ENCODE measurements at regions not wholly inside any gene's neighbourhood (a gene's known extent, or its start where the extent isn't known, plus 50 kb on each side); places are given as distances from the start of the nearest gene placed in this dataset.

- Histone ChIP-seq H3K27ac (replicated peaks) (no peak overlapping the region), H3K27me3 (ENCODE audit: insufficient read depth, poor library complexity, severe bottlenecking) (no peaks in the 10 kb centered on the region), H3K4me3 (replicated peaks; ENCODE audit: insufficient read depth, low read length) (no peak overlapping the region)
- DNase-seq (ENCODE audit: low read depth in 1 of 2, low spot score in 1 of 2), result no peak
- TF ChIP-seq CTCF (IDR thresholded peaks at IDR 0.05; ENCODE audit: insufficient read depth, low read length) (no peak), GABPA (IDR thresholded peaks at IDR 0.05; ENCODE audit: low read depth) (no peak), REST (IDR thresholded peaks at IDR 0.05; ENCODE audit: insufficient replicate concordance, low read depth) (no peak), SPI1 (IDR thresholded peaks at IDR 0.05; ENCODE audit: borderline replicate concordance, low read depth) (no peak), POLR2AphosphoS5 (IDR thresholded peaks at IDR 0.05; ENCODE audit: low read depth) (no peak)
Measured at GRCh38 chr22:22141031-22141430, 103.6 kb upstream of the VPREB1 start.

GRCh38 chr22:22139364-22139763 lies 105.2 kb upstream of the VPREB1 start:
- Histone ChIP-seq H3K4me3 (replicated peaks; ENCODE audit: insufficient read depth, low read length) (no peak overlapping the region), H3K27me3 (ENCODE audit: insufficient read depth, poor library complexity, severe bottlenecking) (no peaks in the 10 kb centered on the region), H3K27ac (replicated peaks) (no peak overlapping the region)
- TF ChIP-seq REST (IDR thresholded peaks at IDR 0.05; ENCODE audit: insufficient replicate concordance, low read depth), result no peak
- TF ChIP-seq SPI1 (IDR thresholded peaks at IDR 0.05; ENCODE audit: borderline replicate concordance, low read depth), result no peak
- TF ChIP-seq POLR2AphosphoS5 (IDR thresholded peaks at IDR 0.05; ENCODE audit: low read depth), result no peak
- no peak for TF ChIP-seq CTCF (IDR thresholded peaks at IDR 0.05; ENCODE audit: insufficient read depth, low read length)
- TF ChIP-seq GABPA (IDR thresholded peaks at IDR 0.05; ENCODE audit: low read depth), result no peak
- no peak for DNase-seq (ENCODE audit: low read depth in 1 of 2, low spot score in 1 of 2)

- no peaks in the 10 kb centered on the region for H3K27me3 ChIP-seq (ENCODE audit: insufficient read depth, poor library complexity, severe bottlenecking)
- no peak for DNase-seq (ENCODE audit: low read depth in 1 of 2, low spot score in 1 of 2)
- TF ChIP-seq REST (IDR thresholded peaks at IDR 0.05; ENCODE audit: insufficient replicate concordance, low read depth), result no peak
- TF ChIP-seq POLR2AphosphoS5 (IDR thresholded peaks at IDR 0.05; ENCODE audit: low read depth), result no peak
- no peak for TF ChIP-seq GABPA (IDR thresholded peaks at IDR 0.05; ENCODE audit: low read depth)
- no peak for TF ChIP-seq SPI1 (IDR thresholded peaks at IDR 0.05; ENCODE audit: borderline replicate concordance, low read depth)
- no peak for TF ChIP-seq CTCF (IDR thresholded peaks at IDR 0.05; ENCODE audit: insufficient read depth, low read length)
- H3K27ac ChIP-seq (replicated peaks), result no peak overlapping the region
- H3K4me3 ChIP-seq (replicated peaks; ENCODE audit: insufficient read depth, low read length), result no peak overlapping the region
Measured at GRCh38 chr22:22138915-22139314, 105.7 kb upstream of the VPREB1 start.
